GM18517 (cell line): ENCODE measurements at regions not wholly inside any gene's neighbourhood (a gene's known extent, or its start where the extent isn't known, plus 50 kb on each side); places are given as distances from the start of the nearest gene placed in this dataset.

Experiments used
- ATAC-seq: cut with Tn5 transposase; IDR thresholded peaks from one replicate; pipeline ENCODE4 v1.9.1; 2021; ENCODE audit warnings: mild to moderate bottlenecking, moderate library complexity; ENCODE audit not compliant: unreplicated experiment

GRCh38 chr1:106584676-106585075 lies 471.8 kb upstream of the PRMT6 start:
- no peak for ATAC-seq

- no peak for ATAC-seq
These were observed 455.8 kb upstream of the PRMT6 start for GRCh38 chr1:106600626-106601025.

DNA sequence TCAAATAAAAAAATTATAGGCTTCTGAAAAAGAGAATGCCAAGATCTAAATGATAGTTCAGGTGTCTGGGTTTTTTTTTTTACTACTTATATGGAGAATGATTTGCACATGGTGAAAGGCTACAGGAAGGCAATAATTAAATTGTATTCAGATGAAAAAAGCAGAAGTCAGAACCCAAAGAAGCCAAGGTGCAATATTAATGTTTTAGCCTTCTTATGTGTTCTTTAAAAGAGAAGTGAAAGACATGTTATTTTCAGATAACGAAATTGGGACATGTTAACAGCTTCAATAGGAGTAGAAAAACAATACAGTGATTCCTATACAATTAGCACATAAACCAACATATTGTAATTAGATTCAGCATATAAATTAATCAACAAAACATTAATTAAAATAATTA lies 452.9 kb upstream of the PRMT6 start:
- ATAC-seq: no peak

DNA sequence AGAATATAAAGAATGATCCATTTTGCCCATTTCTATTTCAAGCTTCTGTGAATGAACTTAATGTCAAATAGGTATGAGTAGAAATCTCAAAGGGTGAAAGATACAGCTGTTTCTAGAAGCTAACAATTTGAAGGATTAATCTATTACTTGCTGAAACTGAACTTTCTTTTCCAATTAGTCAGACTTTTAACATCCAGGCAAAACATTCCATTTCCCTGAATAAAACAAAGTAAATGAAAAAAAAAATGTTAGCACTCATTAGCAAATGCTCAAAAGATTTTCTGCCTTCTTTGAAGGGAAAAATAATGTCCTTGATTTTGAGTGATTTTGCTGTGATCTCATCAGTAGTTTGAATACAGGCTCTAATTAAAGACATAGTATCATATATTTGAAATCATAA lies 447.6 kb upstream of the PRMT6 start:
- ATAC-seq: no peak

- ATAC-seq: no peak
These were observed 443.4 kb upstream of the PRMT6 start for GRCh38 chr1:106613068-106613467.

- no peak for ATAC-seq
These were observed 442.6 kb upstream of the PRMT6 start for GRCh38 chr1:106613861-106614260.

DNA sequence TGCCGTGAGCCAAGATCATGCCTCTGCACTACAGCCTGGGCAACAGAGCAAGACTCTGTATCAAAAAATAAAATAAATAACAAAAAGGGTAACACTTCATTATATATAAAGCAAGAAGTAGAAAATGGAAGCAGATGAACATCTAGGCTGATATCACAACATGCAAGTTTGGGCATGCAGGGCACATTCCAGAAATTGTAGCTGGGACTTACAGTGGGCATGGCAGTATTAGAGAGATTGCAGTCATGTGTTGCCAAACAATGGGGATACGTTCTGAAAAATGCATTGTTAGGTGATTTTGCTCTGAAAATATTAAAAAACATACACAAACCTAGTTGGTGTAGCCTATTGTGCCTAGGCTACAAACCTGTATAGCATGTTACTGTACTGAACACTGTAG lies 441.0 kb upstream of the PRMT6 start:
- no peak for ATAC-seq

DNA sequence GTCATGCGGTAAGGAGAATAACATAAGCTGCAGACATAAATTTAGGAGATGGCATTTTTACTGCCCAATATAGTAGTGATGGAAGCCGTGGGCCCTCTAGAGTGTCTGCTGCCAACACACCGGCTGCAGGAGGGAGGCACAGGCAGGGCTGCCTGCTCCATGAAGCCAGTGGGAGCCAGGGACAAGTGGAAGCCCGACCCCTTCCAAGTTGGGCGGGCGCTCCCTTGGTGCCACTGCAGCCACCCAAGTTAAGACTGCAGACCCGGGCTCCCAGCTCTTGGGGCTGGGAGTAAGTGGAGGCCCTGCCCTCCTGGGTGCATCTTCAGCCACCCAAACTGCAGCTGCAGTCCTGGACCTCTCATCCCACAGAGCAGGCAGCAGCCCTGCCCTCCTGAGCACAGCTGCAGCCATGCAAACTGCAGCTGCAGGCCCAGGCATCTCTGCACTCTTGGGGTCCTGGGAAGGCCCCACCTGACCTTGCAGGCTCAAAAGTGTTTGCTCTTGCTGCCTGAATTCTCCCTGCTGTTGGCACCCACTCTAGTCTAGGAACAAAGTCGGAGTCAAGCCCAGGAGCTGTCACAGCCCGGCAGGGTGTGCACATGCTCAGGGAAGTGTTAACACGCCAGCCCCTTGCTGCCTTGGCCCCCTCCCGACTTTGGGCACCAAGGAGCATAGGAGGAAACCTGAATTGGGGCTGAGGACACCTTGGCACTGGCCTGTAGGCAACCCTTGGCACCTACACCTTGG lies 437.2 kb upstream of the PRMT6 start:
- ATAC-seq: no peak

DNA sequence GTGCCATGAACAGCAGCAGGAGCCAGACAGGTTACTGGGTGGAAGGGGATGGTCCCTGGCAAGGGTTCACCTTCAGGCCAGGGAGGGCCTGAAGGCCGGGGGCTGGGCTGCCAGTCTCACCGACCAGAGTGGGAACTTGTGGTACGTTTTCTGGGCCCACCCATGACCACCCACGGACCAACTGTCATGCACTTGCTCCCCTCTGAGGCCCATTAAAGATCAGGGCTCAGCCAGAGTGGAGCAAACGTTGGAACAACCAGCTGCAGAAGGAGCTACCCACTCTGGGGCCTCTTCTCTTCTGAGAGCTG lies 436.7 kb upstream of the PRMT6 start:
- ATAC-seq: no peak

- ATAC-seq: no peak
These were observed 435.9 kb upstream of the PRMT6 start for GRCh38 chr1:106620521-106620954.

DNA sequence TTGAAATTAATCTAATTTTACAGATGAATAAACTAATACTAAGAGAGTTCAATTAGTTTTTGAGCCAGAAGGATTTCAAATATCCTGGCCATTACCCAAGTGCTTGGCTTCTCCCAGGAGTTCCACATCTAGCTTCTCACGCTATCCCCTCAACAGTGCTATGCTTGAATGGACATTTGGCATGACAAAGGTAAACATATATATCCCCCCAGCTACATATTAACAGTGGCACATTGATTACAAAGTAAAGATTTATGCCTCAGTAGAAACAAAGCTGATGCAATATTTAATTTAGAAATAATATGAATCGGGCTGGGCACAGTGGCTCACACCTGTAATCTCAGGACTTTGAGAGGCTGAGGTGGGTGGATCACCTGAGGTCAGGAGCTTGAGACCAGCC lies 434.6 kb upstream of the PRMT6 start:
- ATAC-seq: no peak

DNA sequence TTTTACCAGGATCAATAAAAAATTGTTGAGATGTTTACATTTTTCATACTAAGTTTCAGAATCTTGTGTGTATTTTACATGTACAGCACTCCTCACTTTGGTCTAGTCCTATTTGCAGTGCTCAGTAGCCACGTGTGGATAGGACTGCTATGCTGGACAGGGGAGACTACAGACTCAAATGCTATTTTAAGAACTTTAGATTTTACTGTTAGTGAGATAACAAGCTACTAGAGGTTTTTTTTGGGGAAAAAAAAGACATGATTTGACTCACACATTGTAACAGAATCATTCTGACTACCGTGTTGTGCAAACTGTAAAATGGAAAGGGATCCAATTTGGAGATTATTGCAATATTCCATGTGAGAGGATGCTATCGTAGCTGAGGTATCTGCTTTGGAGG lies 418.9 kb upstream of the PRMT6 start:
- ATAC-seq: no peak

GRCh38 chr1:106646261-106646784 lies 410.2 kb upstream of the PRMT6 start:
- ATAC-seq: no peak

DNA sequence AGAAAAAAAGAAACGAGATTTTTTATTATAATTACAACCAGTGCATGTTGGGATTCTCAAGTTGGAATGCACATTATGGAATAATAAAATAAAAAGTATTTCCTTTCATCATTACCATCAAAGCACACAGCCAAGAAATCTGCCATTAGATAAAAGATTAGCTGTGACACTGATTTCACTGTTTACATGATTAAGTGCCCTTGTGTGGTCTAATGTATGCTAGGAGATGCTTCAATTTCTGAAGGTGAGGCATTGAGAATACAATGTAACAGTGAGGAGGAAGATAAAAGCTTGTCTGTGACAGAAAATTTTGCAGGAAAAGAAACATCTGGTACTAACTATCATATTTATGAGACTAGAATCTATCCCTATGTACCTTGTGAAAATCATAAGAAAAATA lies 409.7 kb upstream of the PRMT6 start:
- no peak for ATAC-seq

DNA sequence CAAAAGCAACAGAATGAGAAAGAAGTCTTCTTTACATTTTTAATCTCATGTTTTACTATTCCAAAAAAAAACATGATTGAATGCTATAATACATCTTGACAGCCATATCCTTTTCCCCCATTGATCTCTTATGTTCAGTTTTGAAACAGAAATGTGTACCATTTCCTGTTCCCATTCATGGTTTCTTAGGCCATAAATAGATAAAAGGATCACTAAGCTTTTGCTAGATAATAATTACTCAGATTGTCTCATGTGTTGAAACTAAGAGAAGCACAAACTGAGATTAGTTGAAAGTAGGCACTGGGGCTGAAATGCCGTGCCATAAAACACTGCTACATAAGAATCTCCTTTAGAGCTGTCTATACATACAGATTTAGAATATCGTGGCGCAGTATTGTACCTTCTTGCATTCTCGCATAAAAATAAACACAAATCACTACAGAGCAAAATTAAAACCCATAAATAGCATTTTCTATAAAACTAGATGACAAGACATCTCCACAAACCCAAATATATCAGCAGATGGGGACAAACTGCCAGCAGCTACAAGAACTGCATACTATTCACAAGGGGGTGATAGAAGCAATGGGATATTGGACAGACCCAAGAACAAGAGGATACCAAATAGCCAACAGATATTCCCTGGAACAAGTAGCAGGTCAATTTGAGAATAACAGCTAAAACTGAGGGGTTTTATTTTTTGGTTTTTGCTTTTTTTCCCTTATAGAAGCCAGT lies 405.3 kb upstream of the PRMT6 start:
- ATAC-seq: no peak

GRCh38 chr1:106659490-106660244 lies 396.8 kb upstream of the PRMT6 start:
- no peak for ATAC-seq

DNA sequence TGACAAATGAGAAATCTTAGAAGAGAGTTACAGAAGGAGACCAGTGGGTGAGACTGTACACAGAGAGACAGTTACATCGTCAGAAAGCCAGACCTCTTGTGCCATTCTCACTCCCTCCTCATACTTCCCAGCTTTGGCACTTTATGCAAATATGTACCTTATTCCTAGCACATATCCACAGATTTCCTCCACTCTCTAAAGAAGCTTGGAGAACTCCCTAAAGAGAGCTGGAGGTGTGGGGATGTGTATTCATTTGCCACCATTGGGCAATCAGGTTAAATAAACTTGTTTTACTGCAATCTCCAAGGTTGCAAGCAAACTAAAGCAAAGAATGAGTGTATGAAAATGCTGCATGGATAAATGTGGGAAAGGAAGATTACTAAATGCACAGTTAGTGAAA lies 380.9 kb upstream of the PRMT6 start:
- ATAC-seq: no peak

- ATAC-seq: no peak
These were observed 380.5 kb upstream of the PRMT6 start for GRCh38 chr1:106676021-106676420.

DNA sequence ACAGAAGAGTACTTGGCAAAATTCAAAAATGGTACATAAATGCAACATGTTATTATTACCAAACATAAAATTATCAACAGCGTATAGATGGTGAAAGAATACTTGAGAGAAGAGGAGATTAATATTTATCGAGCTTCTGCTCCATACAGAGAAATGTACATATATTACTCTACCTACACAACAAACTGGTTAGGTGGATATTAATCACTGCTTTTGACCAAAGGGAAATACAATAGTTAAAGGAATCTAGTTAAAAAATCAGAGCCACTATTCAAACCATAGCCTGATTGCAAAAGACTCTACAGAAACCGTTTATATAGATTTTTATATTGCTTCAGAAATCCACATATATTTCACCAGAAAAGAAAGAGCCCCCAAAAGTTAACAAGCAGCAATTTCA lies 379.3 kb upstream of the PRMT6 start:
- ATAC-seq: no peak

DNA sequence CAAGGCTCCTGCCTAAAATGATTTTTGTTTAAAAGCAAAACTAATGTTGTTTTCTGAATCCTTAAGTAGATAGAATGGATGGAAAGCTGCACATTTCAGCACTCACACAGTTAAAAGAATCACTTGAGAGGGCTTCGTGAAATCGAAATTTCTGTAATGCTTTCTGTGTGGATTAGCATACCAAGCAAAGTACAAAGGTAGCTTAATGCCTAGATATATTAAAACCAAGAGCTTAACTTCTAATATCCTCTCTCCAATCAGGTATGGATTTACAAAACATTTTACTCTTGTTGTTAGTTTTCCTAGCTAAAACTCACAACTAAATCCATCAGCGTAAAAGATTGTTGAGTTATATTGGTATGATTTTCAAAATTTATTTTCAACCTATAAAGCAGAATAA lies 378.8 kb upstream of the PRMT6 start:
- no peak for ATAC-seq

DNA sequence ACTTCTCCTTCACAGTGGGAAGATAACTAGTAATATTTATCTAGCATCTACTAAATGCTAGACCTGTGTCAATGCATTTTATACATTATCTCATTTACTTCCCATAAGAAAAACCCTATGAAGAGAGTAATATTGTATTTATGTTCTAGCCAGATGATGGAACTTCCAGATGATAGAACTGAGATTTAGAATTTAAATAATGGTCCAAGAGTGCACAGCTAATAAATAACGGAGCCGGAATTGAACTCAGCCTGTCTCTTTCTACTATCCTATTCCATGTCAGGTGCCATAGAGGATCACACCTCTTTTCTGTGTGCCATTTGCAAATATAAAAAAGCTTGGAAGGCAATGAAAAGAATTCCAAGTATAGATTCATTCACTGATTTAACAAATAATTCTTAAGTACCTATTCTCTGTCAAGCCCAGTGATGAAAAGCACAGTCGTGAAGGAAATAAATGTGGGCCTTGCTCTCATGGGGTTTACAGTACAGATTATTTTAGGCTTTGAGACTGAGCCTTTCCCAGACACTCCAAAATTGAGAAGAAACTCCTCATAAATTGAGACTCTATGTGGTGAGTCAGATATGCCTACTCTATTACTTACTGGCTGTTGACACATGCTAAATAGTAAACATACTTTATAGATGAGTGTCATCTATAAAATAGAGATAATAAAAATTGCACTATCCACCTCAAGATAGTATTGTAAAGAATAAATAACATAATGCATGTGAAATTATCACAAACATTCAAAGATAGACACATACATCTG lies 378.0 kb upstream of the PRMT6 start:
- ATAC-seq: no peak
